T-cell (primary cell): ENCODE measurements at regions not wholly inside any gene's neighbourhood (a gene's known extent, or its start where the extent isn't known, plus 50 kb on each side); places are given as distances from the start of the nearest gene placed in this dataset.

Experiments
- ATAC-seq, 4 experiments: fragments of 200-7000 bp in 3 of 4; fragments of 150-1000 bp in 1 of 4; cut with Tn5 transposase; replicated peaks in 1 of 4; 1 replicate in 3 of 4; 2 replicates in 1 of 4; pipeline ENCODE4 v1.10.0; 2021; ENCODE audit warnings: moderate library complexity in 3 of 4, mild to moderate bottlenecking in 2 of 4, moderate number of reproducible peaks in 1 of 4
- CTCF ChIA-PET, 2 donors: fragments of 300-600 bp; sonication (Branson Sonifier 250); formaldehyde crosslinking; loops; one replicate each; lab custom pipeline; 2022; ENCODE audit warnings: antibody characterized with exemption in 2 of 2; lab: Charles Lee
- POLR2A ChIA-PET, 2 donors: fragments of 300-600 bp; sonication (Branson Sonifier 250); formaldehyde crosslinking; loops; one replicate each; lab custom pipeline; 2022; ENCODE audit warnings: antibody characterized with exemption in 2 of 2; lab: Charles Lee
- DNase-seq, 35 experiments: peaks; one replicate each; pipeline versions ENCODE4 v3.0.0 to v3.0.0-alpha.2; 2013 to 2023
- H3K27ac ChIP-seq: one replicate; pipeline ENCODE4 v1.5.1; 2013; ENCODE audit warnings: low read length
- H3K27me3 ChIP-seq, 2 experiments: replicated peaks in 1 of 2; 1 replicate in 1 of 2; 2 replicates in 1 of 2; pipeline versions ENCODE4 v1.6.1 to v1.7.0; 2013; ENCODE audit warnings: low read length in 1 of 2, mixed read lengths in 1 of 2; ENCODE audit not compliant: control insufficient read depth in 2 of 2, insufficient read depth in 2 of 2; ENCODE audit errors: extremely low read depth in 1 of 2
- H3K36me3 ChIP-seq, 2 donors: 1 replicate in 1 of 2; 2 replicates in 1 of 2; pipeline versions ENCODE4 v1.6.1 to v1.7.0; 2013; ENCODE audit warnings: low read length in 1 of 2; ENCODE audit not compliant: control insufficient read depth in 2 of 2, insufficient read depth in 1 of 2; ENCODE audit errors: extremely low read depth in 1 of 2
- H3K4me1 ChIP-seq, 2 experiments: 1 replicate in 1 of 2; 2 replicates in 1 of 2; pipeline versions ENCODE4 v1.6.1 to v1.7.0; 2013; ENCODE audit warnings: low read length in 2 of 2, mixed read lengths in 1 of 2; ENCODE audit not compliant: insufficient read depth in 2 of 2, control insufficient read depth in 1 of 2; ENCODE audit errors: extremely low read depth in 1 of 2
- H3K4me3 ChIP-seq, 2 donors: 1 replicate in 1 of 2; 2 replicates in 1 of 2; pipeline versions ENCODE4 v1.5.1 to v1.7.0; 2013; ENCODE audit warnings: mild to moderate bottlenecking in 2 of 2, low read length in 1 of 2, moderate library complexity in 1 of 2; ENCODE audit not compliant: control insufficient read depth in 1 of 2; ENCODE audit errors: extremely low read depth in 1 of 2
- H3K9me3 ChIP-seq: 2 replicates; pipeline ENCODE4 v1.7.0; 2013
- H3K27ac Mint-ChIP-seq, 2 donors: one replicate each; pipeline ENCODE4 v1.8.0; 2020 to 2021; ENCODE audit warnings: mild to moderate bottlenecking in 2 of 2, mixed read lengths in 2 of 2
- H3K27me3 Mint-ChIP-seq, 2 donors: one replicate each; pipeline ENCODE4 v1.8.0; 2021 to 2022; ENCODE audit warnings: mixed read lengths in 2 of 2
- H3K36me3 Mint-ChIP-seq: one replicate; pipeline ENCODE4 v1.8.0; 2021; ENCODE audit warnings: mixed read lengths
- H3K4me1 Mint-ChIP-seq, 3 donors: one replicate each; pipeline ENCODE4 v1.8.0; 2020 to 2022; ENCODE audit warnings: mixed read lengths in 3 of 3, mild to moderate bottlenecking in 1 of 3
- H3K4me3 Mint-ChIP-seq, 3 donors: one replicate each; pipeline ENCODE4 v1.8.0; 2020 to 2022; ENCODE audit warnings: mild to moderate bottlenecking in 3 of 3, mixed read lengths in 3 of 3, moderate library complexity in 3 of 3
- H3K9me3 Mint-ChIP-seq, 3 donors: one replicate each; pipeline ENCODE4 v1.8.0; 2020 to 2022; ENCODE audit warnings: mixed read lengths in 3 of 3
- WGBS: methylation state at CpG from one replicate; pipeline ENCODE4 v1.1.5; 2013; ENCODE audit warnings: missing lambda C conversion rate; ENCODE audit not compliant: insufficient coverage; 5-methylcytosine and 5-hydroxymethylcytosine counted together

DNA sequence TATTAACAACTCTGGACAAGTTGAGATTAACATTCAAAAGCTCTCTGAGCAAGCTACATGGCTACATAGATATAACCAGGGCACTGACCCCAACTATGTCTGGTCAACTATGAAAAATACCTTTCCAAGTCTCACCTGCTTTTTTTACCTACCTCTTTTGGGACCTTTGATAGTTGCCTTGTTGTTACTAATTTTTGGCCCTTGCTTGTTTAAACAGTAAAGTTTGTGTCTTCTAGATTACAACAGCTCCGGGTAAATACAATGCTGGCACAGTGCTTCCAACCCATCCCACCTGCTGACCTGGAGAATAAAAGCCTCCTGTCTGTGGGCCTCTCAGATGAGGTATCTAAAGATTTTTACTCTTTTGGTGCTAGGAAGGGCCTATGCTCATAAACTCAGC lies 1036.6 kb downstream of the NAALADL2 start:
- CTCF ChIA-PET = no interaction called here
- no peaks in the 10 kb centered on the region for H3K27me3 Mint-ChIP-seq

DNA sequence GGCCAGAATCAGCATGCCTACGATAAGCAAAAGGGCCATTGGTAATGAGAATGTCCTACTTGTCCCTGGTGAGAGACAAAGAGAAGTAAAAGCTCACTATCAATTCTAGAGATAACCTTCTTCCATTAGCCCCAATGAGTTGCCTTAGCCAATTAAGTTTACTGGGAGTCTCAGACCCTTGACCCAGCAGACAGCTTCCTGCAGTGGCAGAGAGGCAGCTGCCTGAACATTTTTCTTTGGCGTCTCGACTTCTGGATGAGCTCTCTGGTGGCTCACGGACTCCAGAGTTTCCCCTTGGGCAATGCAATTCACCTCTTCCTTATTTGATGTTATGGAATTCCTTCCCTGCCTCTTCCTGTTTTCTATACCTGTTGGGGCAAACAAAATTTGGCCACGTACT lies 1034.4 kb downstream of the NAALADL2 start:
- Mint-ChIP-seq H3K9me3 (peaks cover 0 to 2% (median under 1%) of the 10 kb centered on the region in 3 donors), H3K27me3 (no peaks in the 10 kb centered on the region), H3K4me3 (no peak overlapping the region), H3K27ac (no peak overlapping the region), H3K4me1 (no peaks in the 10 kb centered on the region), H3K36me3 (no peaks in the 10 kb centered on the region)
- CTCF ChIA-PET = no interaction called here
- Histone ChIP-seq H3K4me3 (no peak overlapping the region), H3K27me3 (no peaks in the 10 kb centered on the region), H3K27ac (no peak overlapping the region), H3K36me3 (no peaks in the 10 kb centered on the region), H3K9me3 (no peaks in the 10 kb centered on the region), H3K4me1 (no peaks in the 10 kb centered on the region)
- ATAC-seq (no peak), DNase-seq (no peak)
- WGBS = 100% methylated on average over 2 of the region's 5 CpGs
- POLR2A ChIA-PET = no interaction called here

More for the DNA sequence above, 1036.6 kb downstream of the NAALADL2 start:
- no peaks in the 10 kb centered on the region for H3K4me1 ChIP-seq
- H3K36me3 ChIP-seq = no peaks in the 10 kb centered on the region
- POLR2A ChIA-PET = no interaction called here
- no peaks in the 10 kb centered on the region for H3K36me3 Mint-ChIP-seq
- H3K27ac Mint-ChIP-seq = no peak overlapping the region
- no peaks in the 10 kb centered on the region for H3K27me3 ChIP-seq
- peaks cover 0 to 4% (median 0%) of the 10 kb centered on the region in 3 donors for H3K9me3 Mint-ChIP-seq
- DNase-seq (no peak), ATAC-seq (no peak)
- H3K27ac ChIP-seq = no peak overlapping the region
- H3K4me1 Mint-ChIP-seq = no peaks in the 10 kb centered on the region
- no peaks in the 10 kb centered on the region for H3K9me3 ChIP-seq
- no CpG with 5 or more reads among the region's 1 CpG for WGBS
- H3K4me3 ChIP-seq = no peak overlapping the region
- no peak overlapping the region for H3K4me3 Mint-ChIP-seq

DNA sequence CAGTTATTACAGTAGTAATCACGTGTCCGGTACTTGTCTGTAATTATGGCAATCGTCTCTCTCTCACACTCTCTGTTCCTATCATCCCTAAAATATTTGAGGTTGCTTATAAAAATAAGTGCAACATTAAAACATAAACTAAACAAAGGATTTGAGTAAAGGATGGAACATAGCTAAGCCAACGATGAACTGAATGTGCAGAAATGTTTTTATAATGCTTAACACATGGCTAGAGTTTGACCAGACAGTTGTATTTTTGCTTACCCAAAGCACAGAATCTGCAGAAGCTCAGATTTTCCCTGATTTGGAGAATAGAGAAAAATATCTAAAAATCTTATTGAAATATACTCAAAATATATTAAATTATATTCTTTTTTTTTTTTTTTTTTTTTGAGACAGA lies 1030.9 kb downstream of the NAALADL2 start:
- no CpG with 5 or more reads among the region's 4 CpGs for WGBS
- POLR2A ChIA-PET = no interaction called here
- H3K27ac Mint-ChIP-seq = no peak overlapping the region
- CTCF ChIA-PET = no interaction called here
- Histone ChIP-seq H3K27me3 (no peaks in the 10 kb centered on the region), H3K27ac (no peak overlapping the region), H3K4me3 (no peak overlapping the region), H3K9me3 (no peaks in the 10 kb centered on the region), H3K36me3 (no peaks in the 10 kb centered on the region), H3K4me1 (no peaks in the 10 kb centered on the region)
- no peak for ATAC-seq
- no peak for DNase-seq
- no peaks in the 10 kb centered on the region for H3K27me3 Mint-ChIP-seq
- peaks cover 0 to 3% (median 2%) of the 10 kb centered on the region in 3 donors for H3K9me3 Mint-ChIP-seq
- H3K4me3 Mint-ChIP-seq = no peak overlapping the region
- no peaks in the 10 kb centered on the region for H3K36me3 Mint-ChIP-seq
- no peaks in the 10 kb centered on the region for H3K4me1 Mint-ChIP-seq

DNA sequence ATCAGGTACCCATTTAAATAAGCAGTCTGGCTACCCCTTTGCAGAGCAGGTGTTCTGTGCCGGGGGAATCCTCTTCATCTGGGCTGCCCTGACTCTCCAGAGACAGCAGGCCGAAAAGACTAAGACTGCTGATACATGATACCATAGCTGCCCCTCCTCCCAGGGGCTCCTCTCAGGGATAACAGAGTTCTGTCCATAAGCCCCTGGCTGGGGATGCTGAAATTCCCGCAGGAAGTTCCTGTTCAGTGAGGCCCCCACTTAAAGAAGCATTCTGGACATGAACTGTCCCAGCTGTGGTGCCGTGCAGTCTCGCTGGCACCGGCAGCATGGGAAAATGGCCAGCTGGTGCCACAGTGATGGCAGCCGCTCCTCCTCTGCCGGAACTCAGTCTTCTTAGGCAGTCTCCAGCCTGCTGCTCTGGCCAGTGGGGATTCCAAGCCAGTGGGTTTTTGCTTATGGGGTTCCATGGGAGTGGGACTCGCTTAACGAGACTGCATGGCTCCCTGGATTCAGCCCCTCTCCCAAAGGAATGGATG lies 1026.2 kb downstream of the NAALADL2 start:
- H3K27ac ChIP-seq = no peak overlapping the region
- no peaks in the 10 kb centered on the region for H3K9me3 ChIP-seq
- no peaks in the 10 kb centered on the region for H3K4me1 Mint-ChIP-seq
- no peaks in the 10 kb centered on the region for H3K4me1 ChIP-seq
- WGBS = 90% methylated on average over 8 of the region's 10 CpGs
- no peaks in the 10 kb centered on the region for H3K36me3 ChIP-seq
- H3K4me3 Mint-ChIP-seq = no peak overlapping the region
- H3K27ac Mint-ChIP-seq = no peak overlapping the region
- H3K27me3 ChIP-seq = no peaks in the 10 kb centered on the region
- no peak for DNase-seq
- H3K4me3 ChIP-seq = no peak overlapping the region
- no peak for ATAC-seq
- POLR2A ChIA-PET = no interaction called here
- H3K9me3 Mint-ChIP-seq = peaks cover 8 to 19% (median 13%) of the 10 kb centered on the region in 3 donors
- CTCF ChIA-PET = no interaction called here
- no peaks in the 10 kb centered on the region for H3K27me3 Mint-ChIP-seq
- H3K36me3 Mint-ChIP-seq = no peaks in the 10 kb centered on the region

DNA sequence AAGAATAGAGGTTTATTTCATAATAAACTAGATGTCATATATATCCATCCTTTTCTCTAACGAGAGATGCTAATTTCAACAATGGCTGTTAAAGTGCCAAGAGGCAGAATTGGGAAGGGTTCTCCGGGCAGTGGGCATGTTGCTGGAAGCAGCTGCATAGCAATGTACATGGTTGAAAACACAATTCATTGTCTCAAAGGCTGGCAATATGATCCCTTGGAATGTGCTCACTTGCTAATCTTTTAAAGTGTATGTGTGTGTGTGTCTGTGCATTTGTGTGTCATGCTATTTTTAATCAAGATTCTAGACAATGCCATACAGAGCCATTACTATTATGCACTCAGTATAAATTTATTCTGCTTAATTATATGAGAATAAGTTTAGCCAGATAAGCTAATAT lies 1020.3 kb downstream of the NAALADL2 start:
- peaks cover 11 to 20% (median 11%) of the 10 kb centered on the region in 3 donors for H3K9me3 Mint-ChIP-seq
- no peaks in the 10 kb centered on the region for H3K27me3 Mint-ChIP-seq
- no peaks in the 10 kb centered on the region for H3K36me3 ChIP-seq
- ChIA-PET POLR2A (no interaction called here), CTCF (no interaction called here)
- H3K4me3 Mint-ChIP-seq = no peak overlapping the region
- H3K27me3 ChIP-seq = no peaks in the 10 kb centered on the region
- H3K27ac ChIP-seq = no peak overlapping the region
- WGBS = 100% methylated on average over 1 of the region's 2 CpGs
- no peak for DNase-seq
- H3K9me3 ChIP-seq = no peaks in the 10 kb centered on the region
- no peak overlapping the region for H3K27ac Mint-ChIP-seq
- H3K4me1 ChIP-seq = no peaks in the 10 kb centered on the region
- H3K4me3 ChIP-seq = no peak overlapping the region
- no peak for ATAC-seq
- H3K36me3 Mint-ChIP-seq = no peaks in the 10 kb centered on the region
- no peaks in the 10 kb centered on the region for H3K4me1 Mint-ChIP-seq

DNA sequence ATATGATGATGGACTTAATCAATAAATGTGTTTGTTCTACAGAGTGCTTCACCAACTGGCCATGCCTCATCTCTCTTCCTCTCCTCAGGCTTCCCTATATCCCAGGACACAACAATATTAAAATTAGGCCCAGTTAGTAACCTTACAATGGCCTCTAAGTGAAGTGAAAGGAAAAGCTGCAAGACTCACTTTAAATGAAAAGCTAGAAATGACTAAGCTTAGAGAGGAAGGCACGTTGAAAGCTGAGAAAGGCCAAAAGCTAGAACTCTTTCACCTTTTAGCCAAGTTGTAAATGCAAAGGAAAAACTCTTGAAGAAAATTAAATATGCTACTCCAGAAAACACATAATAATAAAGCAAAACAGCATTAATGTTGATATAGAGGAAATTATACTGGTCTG lies 1010.3 kb downstream of the NAALADL2 start:
- H3K4me1 ChIP-seq = no peaks in the 10 kb centered on the region
- no peaks in the 10 kb centered on the region for H3K9me3 ChIP-seq
- WGBS = no CpG with 5 or more reads among the region's 1 CpG
- Mint-ChIP-seq H3K27ac (no peak overlapping the region), H3K36me3 (no peaks in the 10 kb centered on the region), H3K27me3 (no peaks in the 10 kb centered on the region), H3K4me1 (no peaks in the 10 kb centered on the region), H3K4me3 (no peak overlapping the region), H3K9me3 (peaks cover 2 to 3% (median 3%) of the 10 kb centered on the region in 3 donors)
- H3K27ac ChIP-seq = no peak overlapping the region
- H3K36me3 ChIP-seq = no peaks in the 10 kb centered on the region
- DNase-seq (no peak), ATAC-seq (no peak)
- POLR2A ChIA-PET = no interaction called here
- CTCF ChIA-PET = no interaction called here
- no peaks in the 10 kb centered on the region for H3K27me3 ChIP-seq
- H3K4me3 ChIP-seq = no peak overlapping the region

DNA sequence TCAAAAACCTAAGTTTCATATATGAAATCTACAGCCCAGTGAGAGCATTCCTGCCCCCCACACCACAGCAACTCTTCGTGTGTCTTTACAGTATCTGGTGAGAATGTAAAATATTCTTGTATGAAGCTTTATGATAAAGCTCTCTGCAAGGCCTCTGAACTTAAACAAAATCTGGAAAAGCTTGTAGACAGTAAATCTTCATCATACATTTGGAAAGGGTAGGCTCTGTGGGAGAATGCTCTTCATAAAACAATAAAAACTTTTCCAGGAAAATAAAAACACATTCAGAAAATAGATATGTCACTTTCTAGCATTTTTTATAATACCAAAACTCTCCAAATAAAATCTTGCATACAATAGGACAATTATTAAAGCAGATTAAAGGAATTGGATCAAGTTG lies 1009.5 kb downstream of the NAALADL2 start:
- Mint-ChIP-seq H3K27ac (no peak overlapping the region), H3K9me3 (peaks cover 2 to 3% (median 3%) of the 10 kb centered on the region in 3 donors), H3K27me3 (no peaks in the 10 kb centered on the region), H3K36me3 (no peaks in the 10 kb centered on the region), H3K4me1 (no peaks in the 10 kb centered on the region), H3K4me3 (no peak overlapping the region)
- no peak overlapping the region for H3K27ac ChIP-seq
- H3K27me3 ChIP-seq = no peaks in the 10 kb centered on the region
- DNase-seq (no peak), ATAC-seq (no peak)
- no peaks in the 10 kb centered on the region for H3K36me3 ChIP-seq
- H3K9me3 ChIP-seq = no peaks in the 10 kb centered on the region
- ChIA-PET CTCF (no interaction called here), POLR2A (no interaction called here)
- no peaks in the 10 kb centered on the region for H3K4me1 ChIP-seq
- no peak overlapping the region for H3K4me3 ChIP-seq
- WGBS = no CpG with 5 or more reads among the region's 1 CpG
